Colonic mucosa (tissue), 4 donors: ENCODE measurements at regions not wholly inside any gene's neighbourhood (a gene's known extent, or its start where the extent isn't known, plus 50 kb on each side); places are given as distances from the start of the nearest gene placed in this dataset.
A peak's percentile ranks its signal among the peaks of the same experiment; 100 is the strongest.
"Not testable (repeated sequence)": the region's sequence is repeated elsewhere in the genome, so short reads cannot be mapped to it uniquely, and the experiment has no call there.

Source experiments
- DNase-seq: peaks from one replicate; pipeline ENCODE4 v3.0.0-alpha.2; 2020
- H3K27ac ChIP-seq: fragments of 200-600 bp; one replicate; pipeline ENCODE4 v1.8.0; 2021
- H3K27me3 ChIP-seq: fragments of 200-600 bp; one replicate; pipeline ENCODE4 v1.8.0; 2021
- H3K36me3 ChIP-seq: fragments of 200-600 bp; one replicate; pipeline ENCODE4 v1.8.0; 2021
- H3K4me1 ChIP-seq: fragments of 200-600 bp; one replicate; pipeline ENCODE4 v1.8.0; 2021; ENCODE audit warnings: mild to moderate bottlenecking
- H3K4me3 ChIP-seq: fragments of 200-600 bp; one replicate; pipeline ENCODE4 v1.8.0; 2021
- H3K9ac ChIP-seq, 2 donors: one replicate each; pipeline ENCODE4 v1.7.0; 2013; ENCODE audit warnings: control low read depth in 2 of 2, low read depth in 2 of 2, low read length in 2 of 2
- H3K9me3 ChIP-seq: fragments of 200-600 bp; one replicate; pipeline ENCODE4 v1.8.0; 2021
- intact Hi-C: fragments of 100-400 bp; cut with DNase I; formaldehyde crosslinking; loops from one replicate; pipeline ENCODE4 v1.14.1; 2022
- donor health status: healthy.
- donor health status: DM: no; HTN: no; CAD: no.
- donor health status: DM: no; HTN: no; CAD: no.

- DNase-seq, H3K27me3 ChIP-seq, H3K4me3 ChIP-seq, H3K27ac ChIP-seq, H3K9me3 ChIP-seq, intact Hi-C loops, H3K36me3 ChIP-seq, H3K9ac ChIP-seq, H3K4me1 ChIP-seq: not testable (repeated sequence)
Measured at GRCh38 chr16:29578898-29579297, 72.7 kb upstream of the NPIPB12 start.

GRCh38 chr16:29581764-29582163, 75.6 kb upstream of the NPIPB12 start:
- H3K9ac ChIP-seq, DNase-seq, H3K36me3 ChIP-seq, H3K27ac ChIP-seq, H3K9me3 ChIP-seq, H3K27me3 ChIP-seq, H3K4me1 ChIP-seq, H3K4me3 ChIP-seq, intact Hi-C loops: not testable (repeated sequence)

- intact Hi-C loops, H3K27ac ChIP-seq, DNase-seq, H3K4me1 ChIP-seq, H3K36me3 ChIP-seq, H3K4me3 ChIP-seq, H3K9me3 ChIP-seq, H3K27me3 ChIP-seq, H3K9ac ChIP-seq: not testable (repeated sequence)
Measured at GRCh38 chr16:29591919-29592318, 71.1 kb upstream of the SPN start.

GRCh38 chr16:29594269-29594925, 68.7 kb upstream of the SPN start:
- Histone ChIP-seq H3K27ac (peak overlapping the region; percentile 81), H3K9ac (peak overlapping the region in 1 of 2 donors; percentile 43), H3K4me3 (peak overlapping the region; percentile 43)
- DNase-seq = peak; percentile 73
- H3K4me1 ChIP-seq, H3K27me3 ChIP-seq, intact Hi-C loops, H3K9me3 ChIP-seq, H3K36me3 ChIP-seq: not testable (repeated sequence)

GRCh38 chr16:29594926-29595838, 67.9 kb upstream of the SPN start:
- Histone ChIP-seq H3K9ac (peak overlapping the region in 1 of 2 donors; percentile 79), H3K27ac (peak overlapping the region; percentile 81), H3K4me3 (peak overlapping the region; percentile 40)
- H3K4me1 ChIP-seq, H3K9me3 ChIP-seq, H3K27me3 ChIP-seq, H3K36me3 ChIP-seq, intact Hi-C loops: not testable (repeated sequence)
- peak; percentile 94 for DNase-seq

- H3K36me3 ChIP-seq, H3K9ac ChIP-seq, H3K9me3 ChIP-seq, H3K4me3 ChIP-seq, H3K27me3 ChIP-seq, DNase-seq, intact Hi-C loops, H3K4me1 ChIP-seq, H3K27ac ChIP-seq: not testable (repeated sequence)
Measured at GRCh38 chr16:29597030-29597429, 66.0 kb upstream of the SPN start.

- H3K27me3 ChIP-seq, H3K36me3 ChIP-seq, H3K4me1 ChIP-seq, intact Hi-C loops, H3K9me3 ChIP-seq: not testable (repeated sequence)
- Histone ChIP-seq H3K4me3 (peak overlapping the region; percentile 3), H3K9ac (peak overlapping the region; percentile 19 to 35), H3K27ac (peak overlapping the region; percentile 86)
- peak; percentile 83 for DNase-seq
Measured at GRCh38 chr16:29600111-29601000, 62.7 kb upstream of the SPN start.

- DNase-seq, H3K36me3 ChIP-seq, intact Hi-C loops, H3K9me3 ChIP-seq, H3K4me3 ChIP-seq, H3K9ac ChIP-seq, H3K27ac ChIP-seq, H3K27me3 ChIP-seq, H3K4me1 ChIP-seq: not testable (repeated sequence)
Measured at GRCh38 chr16:29602247-29602625, 60.8 kb upstream of the SPN start.

GRCh38 chr16:29602683-29603088, 60.4 kb upstream of the SPN start:
- H3K4me3 ChIP-seq, DNase-seq, H3K36me3 ChIP-seq, H3K9ac ChIP-seq, H3K27ac ChIP-seq, H3K9me3 ChIP-seq, intact Hi-C loops, H3K4me1 ChIP-seq, H3K27me3 ChIP-seq: not testable (repeated sequence)

GRCh38 chr16:29604631-29605549, 58.2 kb upstream of the SPN start:
- intact Hi-C loops = not testable (repeated sequence)

GRCh38 chr16:29605593-29606205, 57.3 kb upstream of the SPN start:
- peak; percentile 11 for DNase-seq
- not testable (repeated sequence) for H3K9ac ChIP-seq

More at GRCh38 chr16:29604631-29605549, 58.2 kb upstream of the SPN start:
- H3K4me3 ChIP-seq, H3K9ac ChIP-seq, H3K9me3 ChIP-seq, H3K27me3 ChIP-seq, H3K4me1 ChIP-seq, H3K36me3 ChIP-seq, H3K27ac ChIP-seq: not testable (repeated sequence)
- peak; percentile 29 for DNase-seq

More at GRCh38 chr16:29605593-29606205, 57.3 kb upstream of the SPN start:
- H3K4me1 ChIP-seq, H3K27ac ChIP-seq, H3K9me3 ChIP-seq, H3K27me3 ChIP-seq, H3K4me3 ChIP-seq, H3K36me3 ChIP-seq, intact Hi-C loops: not testable (repeated sequence)
